HepG2 (cell line): ENCODE measurements at regions not wholly inside any gene's neighbourhood (a gene's known extent, or its start where the extent isn't known, plus 50 kb on each side); places are given as distances from the start of the nearest gene placed in this dataset.

ENCODE experiments used
- ATAC-seq: fragments of 200-7000 bp; cut with Tn5 transposase; 3 replicates; pipeline ENCODE4 v1.9.1; 2020; ENCODE audit warnings: mild to moderate bottlenecking, moderate library complexity
- BruUV-seq: library from RNA; stranded (reverse); fragments of 400-500 nt; replicated peaks from 2 replicates; lab custom pipeline; 2021; lab: Mats Ljungman, UMichigan
- CTCF ChIA-PET: fragments of 300-600 bp; formaldehyde crosslinking; extraction: SDS; loops from one replicate; lab custom pipeline; 2021; ENCODE audit warnings: low total read pairs, inconsistent platforms, low intra/inter-chr PET ratio; lab: Yijun Ruan, JAX
- POLR2A ChIA-PET: fragments of 350-600 bp; sonication (Branson Sonifier 250); formaldehyde crosslinking; loops from one replicate; lab custom pipeline; 2020; ENCODE audit warnings: antibody characterized with exemption, inconsistent platforms; lab: Yijun Ruan, JAX
- DNase-seq: peaks from one replicate; pipeline ENCODE4 v3.0.0-alpha.2; 2015; ENCODE audit warnings: low spot score
- FAIRE-seq: peaks from 3 replicates; lab custom pipeline; 2011; peaks lifted over from hg19 to GRCh38; lab: Jason Lieb, UNC
- H2AFZ ChIP-seq: one replicate; pipeline ENCODE4 v1.6.1; 2011; ENCODE audit warnings: low read length, inconsistent platforms
- H3K27ac ChIP-seq: fragments of 300-600 bp; 3 replicates; pipeline ENCODE4 v1.8.0; 2011; ENCODE audit warnings: mixed run types, mild to moderate bottlenecking, mixed read lengths, low read length, inconsistent platforms; ENCODE audit not compliant: insufficient read depth; ENCODE audit errors: extremely low read length
- H3K27me3 ChIP-seq, 2 experiments: fragments of 200-600 bp in 1 of 2; 2 replicates in 1 of 2; 3 replicates in 1 of 2; pipeline versions ENCODE4 v1.6.0 to v1.8.0; 2011; ENCODE audit warnings: low read length in 2 of 2, mild to moderate bottlenecking in 2 of 2, moderate library complexity in 2 of 2, inconsistent platforms in 1 of 2; ENCODE audit not compliant: insufficient read depth in 2 of 2, control insufficient read depth in 1 of 2
- H3K36me3 ChIP-seq, 2 experiments: fragments of 200-600 bp in 1 of 2; replicated peaks in 1 of 2; 2 replicates in 1 of 2; 3 replicates in 1 of 2; pipeline versions ENCODE4 v1.5.1 to v1.8.0; 2011; ENCODE audit warnings: low read length in 2 of 2, inconsistent platforms in 1 of 2; ENCODE audit not compliant: insufficient read depth in 2 of 2, control insufficient read depth in 1 of 2
- H3K4me1 ChIP-seq: 2 replicates; pipeline ENCODE4 v1.5.1; 2012; ENCODE audit warnings: low read length, inconsistent platforms; ENCODE audit not compliant: insufficient read depth
- H3K4me2 ChIP-seq: 2 replicates; pipeline ENCODE4 v1.6.0; 2011; ENCODE audit warnings: low read depth, low read length, inconsistent platforms
- H3K4me3 ChIP-seq, 3 experiments: fragments of 200-600 bp in 1 of 3; sonication (generic), shearing (Covaris generic) in 1 of 3; replicated peaks in 1 of 3; 2 replicates each; pipeline ENCODE4 v1.5.1; 2011 to 2016; ENCODE audit warnings: low read length in 3 of 3, inconsistent platforms in 2 of 3, low read depth in 2 of 3, mild to moderate bottlenecking in 2 of 3, control low read depth in 1 of 3, mixed read lengths in 1 of 3; ENCODE audit not compliant: insufficient read depth in 1 of 3
- H3K79me2 ChIP-seq: one replicate; pipeline ENCODE4 v1.6.1; 2011; ENCODE audit warnings: low read length, inconsistent platforms; ENCODE audit not compliant: insufficient read depth
- H3K9ac ChIP-seq: 2 replicates; pipeline ENCODE4 v1.6.0; 2011; ENCODE audit warnings: mild to moderate bottlenecking, low read depth, low read length, inconsistent platforms; ENCODE audit not compliant: insufficient read depth
- H3K9me3 ChIP-seq: 2 replicates; pipeline ENCODE4 v1.5.1; 2012; ENCODE audit warnings: mild to moderate bottlenecking, low read length
- H4K20me1 ChIP-seq: 2 replicates; pipeline ENCODE4 v1.6.0; 2011; ENCODE audit warnings: inconsistent platforms, mild to moderate bottlenecking, low read length, moderate library complexity; ENCODE audit not compliant: insufficient read depth
- CEBPB ChIP-seq: IDR thresholded peaks from 2 replicates; pipeline ENCODE4 v1.6.1; 2011; ENCODE audit warnings: low read depth, low read length, improper control_type of control experiment, borderline replicate concordance
- EP300 ChIP-seq, 3 experiments: sonication (generic) in 1 of 3; formaldehyde crosslinking in 1 of 3; IDR thresholded peaks; 2 replicates each; pipeline versions ENCODE4 v1.5.1 to v1.6.1; 2011 to 2020; ENCODE audit warnings: low read depth in 2 of 3, low read length in 2 of 3, borderline replicate concordance in 1 of 3, improper control_type of control experiment in 1 of 3, mild to moderate bottlenecking in 1 of 3, missing genetic modification reagents in 1 of 3, moderate library complexity in 1 of 3
- HMG20A ChIP-seq: IDR thresholded peaks from 2 replicates; pipeline ENCODE4 v1.6.1; 2016; ENCODE audit warnings: borderline replicate concordance
- HNF4A ChIP-seq: sonication (generic); formaldehyde crosslinking; IDR thresholded peaks from 2 replicates; pipeline ENCODE4 v1.4.0; 2020; ENCODE audit warnings: missing genetic modification reagents
- KLF6 ChIP-seq: IDR thresholded peaks from 2 replicates; pipeline ENCODE4 v1.8.0; 2016; ENCODE audit warnings: missing biosample characterization, missing genetic modification reagents
- RAD51 ChIP-seq: fragments of 450-650 bp; IDR thresholded peaks from 2 replicates; pipeline ENCODE4 v1.6.1; 2016; ENCODE audit warnings: borderline replicate concordance
- SIN3B ChIP-seq: fragments of 150-350 bp; IDR thresholded peaks from 2 replicates; pipeline ENCODE4 v1.6.1; 2014; ENCODE audit warnings: low read length
- WGBS: methylation state at CpG from one replicate; pipeline ENCODE4 v1.1.6; 2017; ENCODE audit warnings: low lambda C conversion rate; 5-methylcytosine and 5-hydroxymethylcytosine counted together
- in situ Hi-C: cut with HindIII; loops from 2 replicates; pipeline ENCODE4 v1.10.0; 2017; ENCODE audit warnings: low pct_unique_long_range_greater_than_20kb; ENCODE audit not compliant: extremely low pct_ligation_motif_present
- intact Hi-C: fragments of 100-400 bp; cut with micrococcal nuclease; formaldehyde crosslinking; loops from one replicate; pipeline ENCODE4 v1.10.0; 2022; ENCODE audit not compliant: unreplicated experiment
- TF ChIP-seq, protein P1 (sequence below): IDR thresholded peaks from 2 replicates; pipeline ENCODE4 v1.6.1; 2016; ENCODE audit warnings: low read depth, missing genetic modification reagents, missing compliant biosample characterization
- TF ChIP-seq, protein P2 (sequence below), 2 experiments: sonication (generic) in 1 of 2; formaldehyde crosslinking in 1 of 2; IDR thresholded peaks; 2 replicates each; pipeline versions ENCODE4 v1.5.1 to v1.6.1; 2011 to 2020; ENCODE audit warnings: borderline replicate concordance in 1 of 2, low read depth in 1 of 2, low read length in 1 of 2, mild to moderate bottlenecking in 1 of 2, missing genetic modification reagents in 1 of 2, moderate library complexity in 1 of 2
- TF ChIP-seq, protein P3 (sequence below): IDR thresholded peaks from 2 replicates; pipeline ENCODE4 v1.4.0; 2020; ENCODE audit warnings: mild to moderate bottlenecking, missing genetic modification reagents

DNA sequence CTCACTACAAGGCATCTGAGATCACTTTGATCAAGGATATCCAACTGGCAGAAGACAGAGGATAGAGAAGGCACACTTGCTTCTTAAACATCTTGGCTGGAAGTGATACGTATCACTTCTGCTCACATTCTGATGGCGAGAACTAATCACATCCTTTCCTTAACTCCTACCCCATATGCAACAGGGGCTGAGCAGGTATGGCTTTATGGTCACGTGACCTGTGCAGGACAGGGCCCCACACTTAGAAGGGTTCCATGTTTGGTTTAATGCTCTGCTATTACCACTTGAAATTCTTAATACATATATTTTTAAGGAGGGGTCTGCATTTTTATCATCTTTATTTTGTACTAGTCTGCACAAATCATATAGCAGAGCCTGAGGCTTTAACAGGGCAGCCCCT, 177.3 kb downstream of the SLC15A5 start (continued):
- TF ChIP-seq, protein P1, sequence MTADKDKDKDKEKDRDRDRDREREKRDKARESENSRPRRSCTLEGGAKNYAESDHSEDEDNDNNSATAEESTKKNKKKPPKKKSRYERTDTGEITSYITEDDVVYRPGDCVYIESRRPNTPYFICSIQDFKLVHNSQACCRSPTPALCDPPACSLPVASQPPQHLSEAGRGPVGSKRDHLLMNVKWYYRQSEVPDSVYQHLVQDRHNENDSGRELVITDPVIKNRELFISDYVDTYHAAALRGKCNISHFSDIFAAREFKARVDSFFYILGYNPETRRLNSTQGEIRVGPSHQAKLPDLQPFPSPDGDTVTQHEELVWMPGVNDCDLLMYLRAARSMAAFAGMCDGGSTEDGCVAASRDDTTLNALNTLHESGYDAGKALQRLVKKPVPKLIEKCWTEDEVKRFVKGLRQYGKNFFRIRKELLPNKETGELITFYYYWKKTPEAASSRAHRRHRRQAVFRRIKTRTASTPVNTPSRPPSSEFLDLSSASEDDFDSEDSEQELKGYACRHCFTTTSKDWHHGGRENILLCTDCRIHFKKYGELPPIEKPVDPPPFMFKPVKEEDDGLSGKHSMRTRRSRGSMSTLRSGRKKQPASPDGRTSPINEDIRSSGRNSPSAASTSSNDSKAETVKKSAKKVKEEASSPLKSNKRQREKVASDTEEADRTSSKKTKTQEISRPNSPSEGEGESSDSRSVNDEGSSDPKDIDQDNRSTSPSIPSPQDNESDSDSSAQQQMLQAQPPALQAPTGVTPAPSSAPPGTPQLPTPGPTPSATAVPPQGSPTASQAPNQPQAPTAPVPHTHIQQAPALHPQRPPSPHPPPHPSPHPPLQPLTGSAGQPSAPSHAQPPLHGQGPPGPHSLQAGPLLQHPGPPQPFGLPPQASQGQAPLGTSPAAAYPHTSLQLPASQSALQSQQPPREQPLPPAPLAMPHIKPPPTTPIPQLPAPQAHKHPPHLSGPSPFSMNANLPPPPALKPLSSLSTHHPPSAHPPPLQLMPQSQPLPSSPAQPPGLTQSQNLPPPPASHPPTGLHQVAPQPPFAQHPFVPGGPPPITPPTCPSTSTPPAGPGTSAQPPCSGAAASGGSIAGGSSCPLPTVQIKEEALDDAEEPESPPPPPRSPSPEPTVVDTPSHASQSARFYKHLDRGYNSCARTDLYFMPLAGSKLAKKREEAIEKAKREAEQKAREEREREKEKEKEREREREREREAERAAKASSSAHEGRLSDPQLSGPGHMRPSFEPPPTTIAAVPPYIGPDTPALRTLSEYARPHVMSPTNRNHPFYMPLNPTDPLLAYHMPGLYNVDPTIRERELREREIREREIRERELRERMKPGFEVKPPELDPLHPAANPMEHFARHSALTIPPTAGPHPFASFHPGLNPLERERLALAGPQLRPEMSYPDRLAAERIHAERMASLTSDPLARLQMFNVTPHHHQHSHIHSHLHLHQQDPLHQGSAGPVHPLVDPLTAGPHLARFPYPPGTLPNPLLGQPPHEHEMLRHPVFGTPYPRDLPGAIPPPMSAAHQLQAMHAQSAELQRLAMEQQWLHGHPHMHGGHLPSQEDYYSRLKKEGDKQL (CRISPR knock-in tag): no peak
- no peak for TF ChIP-seq KLF6
- TF ChIP-seq RAD51: peak; percentile 75
- TF ChIP-seq, protein P2, sequence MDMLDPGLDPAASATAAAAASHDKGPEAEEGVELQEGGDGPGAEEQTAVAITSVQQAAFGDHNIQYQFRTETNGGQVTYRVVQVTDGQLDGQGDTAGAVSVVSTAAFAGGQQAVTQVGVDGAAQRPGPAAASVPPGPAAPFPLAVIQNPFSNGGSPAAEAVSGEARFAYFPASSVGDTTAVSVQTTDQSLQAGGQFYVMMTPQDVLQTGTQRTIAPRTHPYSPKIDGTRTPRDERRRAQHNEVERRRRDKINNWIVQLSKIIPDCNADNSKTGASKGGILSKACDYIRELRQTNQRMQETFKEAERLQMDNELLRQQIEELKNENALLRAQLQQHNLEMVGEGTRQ (IDR thresholded peaks at IDR 0.05; ENCODE audit: low read depth, low read length): peak; percentile 37; the same call in 1 of the 2 replicates
- TF ChIP-seq, protein P2 (CRISPR knock-in tag; IDR thresholded peaks at IDR 0.05; ENCODE audit: borderline replicate concordance): no peak

DNA sequence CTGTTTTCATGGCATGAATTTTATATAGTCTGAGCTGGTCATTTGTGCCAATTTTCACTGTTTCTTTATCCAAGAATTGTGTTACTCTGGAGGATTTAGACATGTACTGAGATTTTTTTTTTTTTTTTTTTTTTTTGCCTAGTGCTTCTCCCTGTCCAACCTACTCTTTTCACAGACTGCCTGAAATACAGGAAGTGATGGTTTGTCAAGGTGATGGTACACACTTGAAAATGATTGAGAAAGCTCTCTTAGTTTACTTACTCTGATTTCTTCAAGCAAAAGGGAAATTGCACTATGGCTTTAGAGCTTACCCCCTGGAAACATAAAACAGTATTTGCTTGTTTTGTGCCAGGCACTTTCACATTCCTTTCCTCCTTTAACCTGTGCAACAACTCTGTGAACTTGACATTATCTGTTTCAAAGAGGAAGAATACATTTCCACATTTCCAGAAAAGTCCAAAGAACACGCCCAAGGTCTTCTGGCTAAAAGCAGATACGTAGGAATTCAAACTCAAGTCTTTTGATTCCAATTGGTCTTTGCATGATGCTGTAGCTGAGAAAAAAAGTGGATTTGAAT, 181.1 kb downstream of the SLC15A5 start:
- Histone ChIP-seq H3K9ac (no peak overlapping the region), H3K9me3 (no peaks in the 10 kb centered on the region), H3K79me2 (no peaks in the 10 kb centered on the region), H4K20me1 (no peaks in the 10 kb centered on the region), H3K4me2 (no peak overlapping the region), H3K27me3 (no peaks in the 10 kb centered on the region; a peak in 1 of 5 replicates), H3K4me3 (no peak overlapping the region), H3K36me3 (no peaks in the 10 kb centered on the region), H3K27ac (no peak overlapping the region), H3K4me1 (peaks cover 13% of the 10 kb centered on the region), H2AFZ (no peak overlapping the region)
- POLR2A ChIA-PET: no interaction called here
- DNase-seq (peak; percentile 53), FAIRE-seq (no peak), ATAC-seq (peak; percentile 65)
- in situ Hi-C loops (no loop called here), intact Hi-C loops (no loop called here)
- no TSS peak for BruUV-seq
- 4% methylated on average over 2 of the region's 2 CpGs for WGBS
- CTCF ChIA-PET: no interaction called here
- TF ChIP-seq EP300 (IDR thresholded peaks at IDR 0.05; ENCODE audit: low read depth in 2 of 2, low read length in 2 of 2) (0 out of 4 replicates have a peak, but pooled peaks of 1 of the 2 experiments have one; percentile 17), EP300 (CRISPR knock-in tag; IDR thresholded peaks at IDR 0.05; ENCODE audit: borderline replicate concordance) (no peak), CEBPB (0 out of 2 replicates have a peak, but pooled peaks have one; percentile 2), SIN3B (no peak), HNF4A (CRISPR knock-in tag) (peak; percentile 67; the same call in 1 of the 2 replicates), HMG20A (CRISPR knock-in tag) (no peak)
- TF ChIP-seq, protein P3, sequence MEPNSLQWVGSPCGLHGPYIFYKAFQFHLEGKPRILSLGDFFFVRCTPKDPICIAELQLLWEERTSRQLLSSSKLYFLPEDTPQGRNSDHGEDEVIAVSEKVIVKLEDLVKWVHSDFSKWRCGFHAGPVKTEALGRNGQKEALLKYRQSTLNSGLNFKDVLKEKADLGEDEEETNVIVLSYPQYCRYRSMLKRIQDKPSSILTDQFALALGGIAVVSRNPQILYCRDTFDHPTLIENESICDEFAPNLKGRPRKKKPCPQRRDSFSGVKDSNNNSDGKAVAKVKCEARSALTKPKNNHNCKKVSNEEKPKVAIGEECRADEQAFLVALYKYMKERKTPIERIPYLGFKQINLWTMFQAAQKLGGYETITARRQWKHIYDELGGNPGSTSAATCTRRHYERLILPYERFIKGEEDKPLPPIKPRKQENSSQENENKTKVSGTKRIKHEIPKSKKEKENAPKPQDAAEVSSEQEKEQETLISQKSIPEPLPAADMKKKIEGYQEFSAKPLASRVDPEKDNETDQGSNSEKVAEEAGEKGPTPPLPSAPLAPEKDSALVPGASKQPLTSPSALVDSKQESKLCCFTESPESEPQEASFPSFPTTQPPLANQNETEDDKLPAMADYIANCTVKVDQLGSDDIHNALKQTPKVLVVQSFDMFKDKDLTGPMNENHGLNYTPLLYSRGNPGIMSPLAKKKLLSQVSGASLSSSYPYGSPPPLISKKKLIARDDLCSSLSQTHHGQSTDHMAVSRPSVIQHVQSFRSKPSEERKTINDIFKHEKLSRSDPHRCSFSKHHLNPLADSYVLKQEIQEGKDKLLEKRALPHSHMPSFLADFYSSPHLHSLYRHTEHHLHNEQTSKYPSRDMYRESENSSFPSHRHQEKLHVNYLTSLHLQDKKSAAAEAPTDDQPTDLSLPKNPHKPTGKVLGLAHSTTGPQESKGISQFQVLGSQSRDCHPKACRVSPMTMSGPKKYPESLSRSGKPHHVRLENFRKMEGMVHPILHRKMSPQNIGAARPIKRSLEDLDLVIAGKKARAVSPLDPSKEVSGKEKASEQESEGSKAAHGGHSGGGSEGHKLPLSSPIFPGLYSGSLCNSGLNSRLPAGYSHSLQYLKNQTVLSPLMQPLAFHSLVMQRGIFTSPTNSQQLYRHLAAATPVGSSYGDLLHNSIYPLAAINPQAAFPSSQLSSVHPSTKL (CRISPR knock-in tag): 0 out of 2 replicates have a peak, but pooled peaks have one; percentile 19
